IPS-NIHi11 (cell line): ENCODE measurements at regions not wholly inside any gene's neighbourhood (a gene's known extent, or its start where the extent isn't known, plus 50 kb on each side); places are given as distances from the start of the nearest gene placed in this dataset.

Experiments
- DNase-seq: peaks from one replicate; pipeline ENCODE4 v3.0.0; 2012; ENCODE audit warnings: mixed read lengths, low spot score

DNA sequence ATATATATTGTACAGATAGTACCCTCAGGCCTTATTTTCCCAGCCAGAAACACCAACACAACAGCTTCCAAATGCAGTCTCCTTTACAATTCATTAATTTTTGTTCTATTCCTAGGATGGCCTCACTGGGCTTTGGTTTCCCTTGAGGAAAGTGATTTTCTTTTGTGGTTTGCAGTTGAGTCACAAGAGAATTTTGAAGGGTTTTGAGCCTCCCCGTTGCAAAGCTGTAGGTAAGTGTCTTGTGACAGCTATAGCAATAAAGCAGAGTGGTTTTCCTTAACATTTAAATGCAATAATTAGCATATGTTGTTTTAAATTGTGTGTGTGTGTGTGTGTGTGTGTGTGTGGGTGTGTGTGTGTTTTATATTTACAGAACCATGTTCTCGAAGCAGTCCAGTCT is 54.1 kb upstream of the WDR17 start:
- DNase-seq = no peak

GRCh38 chr4:176013476-176014247 is 52.0 kb upstream of the WDR17 start:
- DNase-seq = no peak

GRCh38 chr4:176014583-176015108 is 51.0 kb upstream of the WDR17 start:
- no peak for DNase-seq
